GM18858 (cell line): ENCODE measurements at regions not wholly inside any gene's neighbourhood (a gene's known extent, or its start where the extent isn't known, plus 50 kb on each side); places are given as distances from the start of the nearest gene placed in this dataset.

ENCODE experiments used
- ATAC-seq: cut with Tn5 transposase; IDR thresholded peaks from one replicate; pipeline ENCODE4 v1.9.1; 2021; ENCODE audit not compliant: unreplicated experiment

- no peak for ATAC-seq
Measured at GRCh38 chr7:136807598-136807997, 60.9 kb upstream of the CHRM2 start.

GRCh38 chr7:136803028-136803427 is 65.4 kb upstream of the CHRM2 start:
- ATAC-seq: no peak

- no peak for ATAC-seq
Measured at GRCh38 chr7:136783934-136784333, 84.5 kb upstream of the CHRM2 start.

GRCh38 chr7:136741941-136742340 is 126.5 kb upstream of the CHRM2 start:
- ATAC-seq: no peak

- ATAC-seq: no peak
Measured at GRCh38 chr7:136728945-136729344, 139.5 kb upstream of the CHRM2 start.

DNA sequence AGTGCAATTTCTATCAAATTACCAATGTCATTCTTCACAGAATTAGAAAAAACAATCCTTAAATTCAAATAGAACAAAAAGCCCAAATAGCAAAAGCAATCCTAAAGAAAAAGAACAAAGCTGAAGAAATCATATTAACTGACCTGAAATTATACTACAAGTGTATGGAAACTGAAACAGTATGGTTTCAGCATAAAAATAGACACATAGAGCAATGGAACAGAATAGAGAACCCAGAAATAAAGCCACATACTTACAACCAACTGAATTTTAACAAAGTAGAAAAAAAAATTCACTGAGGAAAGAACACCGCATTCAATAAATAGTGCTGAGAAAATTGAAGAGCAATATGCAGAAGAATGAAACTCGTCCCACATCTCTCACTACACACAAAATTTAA is 142.0 kb upstream of the CHRM2 start:
- no peak for ATAC-seq

DNA sequence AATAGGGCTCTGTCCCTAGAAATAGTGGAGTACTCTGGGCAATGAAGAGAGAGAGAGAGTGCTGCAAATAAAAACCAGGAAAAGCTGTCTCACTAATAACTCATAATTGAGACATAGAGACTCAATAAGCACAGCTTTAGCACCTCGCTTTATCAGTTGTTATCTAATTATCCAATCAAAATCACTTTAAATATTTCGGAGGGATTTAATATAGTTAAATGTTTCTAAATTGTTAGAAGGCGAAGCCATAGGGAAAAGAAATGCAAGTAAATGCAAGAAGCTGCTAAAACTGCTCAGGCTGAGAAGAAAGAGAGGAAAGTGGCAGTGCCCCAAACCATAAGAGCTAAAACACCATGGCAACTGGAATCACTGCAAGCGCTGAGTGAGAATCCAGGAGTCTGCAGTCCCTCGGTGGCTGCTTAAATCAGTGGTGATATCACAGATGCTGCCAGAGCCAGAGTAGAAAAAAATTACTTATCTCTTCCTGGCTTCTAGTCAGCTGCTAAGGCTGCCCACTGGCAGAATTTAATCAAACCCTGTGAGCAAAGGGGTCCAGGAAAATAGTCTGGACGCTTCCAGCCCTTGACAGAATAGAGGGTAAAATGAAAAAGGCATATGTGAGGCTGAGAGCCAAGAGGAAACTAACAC is 150.4 kb upstream of the CHRM2 start:
- ATAC-seq: no peak

DNA sequence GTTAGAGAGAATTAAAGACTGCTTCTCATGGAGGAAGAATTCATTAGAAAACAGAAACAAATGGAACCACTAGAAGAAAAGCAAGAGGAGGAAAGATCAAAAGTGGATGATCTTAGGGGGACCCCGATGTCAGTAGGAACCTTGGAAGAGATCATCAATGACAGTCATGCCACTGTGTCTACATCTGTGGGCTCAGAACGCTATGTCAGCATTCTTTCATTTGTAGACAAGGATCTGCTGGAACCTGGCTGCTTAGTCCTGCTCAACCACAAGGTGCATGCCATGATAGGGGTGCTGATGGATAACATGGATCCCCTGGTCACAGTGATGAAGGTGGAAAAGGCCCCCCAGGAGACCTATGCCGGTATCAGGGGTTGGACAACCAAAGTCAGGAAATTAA is 154.4 kb upstream of the CHRM2 start:
- ATAC-seq: no peak

DNA sequence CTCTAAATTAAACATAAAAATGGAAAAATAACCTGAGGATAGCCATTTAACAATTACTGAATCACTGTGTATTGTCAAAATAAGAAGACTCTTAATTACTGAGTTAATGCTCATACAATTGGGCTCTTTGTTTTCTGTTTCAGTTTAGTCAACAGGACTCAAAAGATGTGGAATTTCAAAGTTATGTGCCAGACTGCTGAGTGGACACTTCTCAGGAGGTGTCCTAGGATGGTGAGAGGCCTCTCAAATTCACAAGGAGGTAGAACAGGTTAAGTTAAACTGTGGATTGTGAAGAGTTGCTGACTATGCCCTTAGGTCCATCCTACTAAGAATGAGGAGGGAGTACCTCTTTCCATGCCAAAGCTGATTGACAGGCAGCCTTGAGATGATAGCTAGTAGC is 157.7 kb upstream of the CHRM2 start:
- ATAC-seq: no peak

GRCh38 chr7:136709876-136710275 is 158.6 kb upstream of the CHRM2 start:
- no peak for ATAC-seq

DNA sequence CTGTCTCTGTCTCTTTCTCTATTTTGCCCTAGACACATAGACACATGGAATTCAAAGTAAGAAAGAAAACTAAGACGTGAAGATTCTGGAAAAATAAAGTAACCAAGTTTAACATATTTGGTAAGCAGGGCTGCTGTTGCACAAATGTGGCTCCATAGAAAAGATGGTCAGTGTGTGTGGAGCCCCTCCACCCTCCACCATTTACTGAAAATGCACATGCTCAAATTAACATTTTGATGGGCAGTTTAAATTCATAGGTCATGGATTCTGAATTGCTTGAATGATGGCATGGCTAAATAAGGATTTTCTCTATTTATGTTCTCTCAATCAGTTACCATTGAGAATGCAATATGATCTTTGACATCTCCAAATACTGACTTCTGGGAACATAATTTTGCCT is 165.5 kb upstream of the CHRM2 start:
- ATAC-seq: no peak

DNA sequence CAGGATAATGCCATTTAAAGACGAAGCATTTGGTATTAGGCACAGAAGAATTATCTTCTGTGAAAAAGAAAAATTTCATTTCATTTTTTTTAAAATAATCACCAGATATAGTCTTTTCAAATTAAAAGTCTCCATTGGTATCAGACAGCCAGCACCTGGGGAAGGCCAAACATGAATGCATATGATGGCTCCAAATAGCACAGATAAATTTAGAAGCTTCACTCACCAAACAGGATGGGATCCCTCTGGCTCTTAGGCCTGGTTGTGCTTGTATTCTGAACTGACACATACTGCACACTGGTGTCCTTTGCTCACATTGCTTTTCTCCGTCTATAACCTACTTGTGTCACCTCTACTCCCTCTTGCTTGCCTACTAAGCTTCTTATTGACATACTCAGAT is 169.5 kb upstream of the CHRM2 start:
- ATAC-seq: no peak

GRCh38 chr7:136698231-136698630 is 170.2 kb upstream of the CHRM2 start:
- ATAC-seq: no peak

GRCh38 chr7:136697271-136697670 is 171.2 kb upstream of the CHRM2 start:
- no peak for ATAC-seq

GRCh38 chr7:136693166-136694119 is 175.0 kb upstream of the CHRM2 start:
- ATAC-seq: no peak

GRCh38 chr7:136692221-136692620 is 176.2 kb upstream of the CHRM2 start:
- no peak for ATAC-seq

- no peak for ATAC-seq
Measured at GRCh38 chr7:136688601-136689000, 179.9 kb upstream of the CHRM2 start.

DNA sequence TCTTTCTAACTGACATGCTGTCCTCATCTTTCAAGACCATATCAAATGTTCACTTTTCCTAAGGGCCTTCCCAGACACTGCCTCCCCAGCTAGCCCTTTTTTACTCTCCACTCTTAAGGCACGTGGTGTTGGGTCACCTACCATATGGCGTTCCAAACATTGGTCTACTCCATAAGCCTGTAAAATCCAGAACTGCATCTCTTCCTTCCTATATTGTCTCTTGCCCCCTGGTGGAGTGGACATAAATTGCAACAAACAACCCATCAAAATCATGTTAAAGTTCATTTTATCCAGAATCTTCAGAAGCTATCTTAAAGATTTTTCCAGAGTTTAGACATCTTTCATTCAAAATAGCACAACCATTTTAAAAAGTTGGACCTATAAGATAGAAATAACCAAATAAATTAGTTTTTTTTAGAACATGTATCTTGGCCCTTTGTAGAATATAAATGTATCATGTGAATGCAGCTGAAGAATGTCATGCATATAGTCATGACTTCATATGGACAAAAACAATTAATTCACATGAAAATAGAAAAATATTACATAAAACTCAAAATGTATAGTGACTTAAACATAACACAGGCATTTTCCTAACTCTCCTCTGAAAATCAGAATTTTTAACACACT is 180.6 kb upstream of the CHRM2 start:
- peak; percentile 64 for ATAC-seq

DNA sequence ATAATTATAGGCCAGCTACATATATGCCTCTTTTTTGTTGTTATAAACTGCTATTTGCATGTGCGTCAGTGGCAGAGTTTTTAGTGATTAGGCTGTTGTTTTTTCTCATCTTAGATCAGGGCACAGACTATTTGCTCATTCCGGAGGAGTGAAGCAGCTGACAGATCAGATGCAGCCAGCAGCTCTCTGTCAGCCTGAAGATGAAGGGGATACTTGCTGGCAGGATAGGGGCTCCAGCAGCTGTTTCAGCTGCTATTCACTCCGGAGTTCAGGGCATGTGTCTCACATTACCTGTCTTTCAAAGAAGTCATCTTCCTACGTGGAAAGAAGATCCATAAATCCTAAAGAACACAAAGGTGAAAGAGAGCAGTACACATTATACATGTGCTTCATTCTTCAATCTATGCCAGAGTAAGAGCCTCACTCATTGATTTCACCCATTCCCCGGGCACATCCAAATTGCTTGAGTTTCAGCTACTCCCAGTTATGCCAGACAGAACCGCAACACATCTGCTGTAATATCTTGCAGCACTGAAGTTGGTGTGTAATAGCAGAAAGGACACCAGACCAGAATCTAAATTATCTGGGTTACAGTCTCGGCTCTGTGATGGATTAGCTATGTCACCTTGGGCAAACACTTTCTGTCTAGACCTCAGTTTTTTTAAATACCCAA is 182.8 kb upstream of the CHRM2 start:
- ATAC-seq: no peak

DNA sequence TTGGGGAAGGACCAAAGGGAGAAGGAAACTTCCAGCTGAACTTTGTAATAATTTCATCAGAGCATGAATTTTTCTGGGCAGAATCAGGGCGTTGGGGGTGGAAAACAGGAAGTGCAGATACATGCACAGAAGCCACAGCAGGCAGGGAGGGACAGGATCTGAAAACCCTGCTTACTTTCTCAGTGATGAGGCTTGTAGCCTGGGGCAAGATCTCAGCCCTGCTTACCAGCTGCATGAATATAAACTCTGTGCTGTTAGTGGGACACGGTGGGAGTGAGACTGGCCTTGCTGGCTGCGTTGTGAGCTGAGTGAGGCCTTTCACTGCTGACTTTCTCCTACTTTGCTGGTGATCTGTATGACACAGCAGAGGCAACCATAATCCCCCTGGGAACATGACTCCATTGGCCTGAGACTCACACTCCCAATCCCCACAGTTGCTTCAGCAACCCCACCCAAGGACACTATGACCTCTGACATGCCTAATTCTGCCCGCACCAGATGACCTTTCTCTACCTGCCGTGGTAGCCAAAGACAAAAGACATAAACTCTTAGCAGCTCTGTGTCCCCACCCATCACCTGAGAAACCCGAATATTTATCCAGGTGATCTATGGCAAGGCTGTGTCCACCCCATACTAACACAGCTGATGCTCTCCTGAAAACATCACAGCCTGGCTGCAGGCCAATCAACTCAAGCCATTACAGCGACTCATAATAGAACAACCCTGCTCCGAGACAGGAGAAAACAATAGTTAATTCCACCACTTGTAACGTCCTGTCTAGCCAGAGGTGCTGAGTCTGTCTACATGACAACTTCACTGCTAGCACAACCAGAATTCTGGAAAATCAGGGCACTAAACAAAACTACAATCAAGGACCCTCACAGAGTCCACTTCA is 190.7 kb upstream of the CHRM2 start:
- ATAC-seq: peak; percentile 53
